Right lobe of liver (tissue), 6 donors: ENCODE measurements at regions not wholly inside any gene's neighbourhood (a gene's known extent, or its start where the extent isn't known, plus 50 kb on each side); places are given as distances from the start of the nearest gene placed in this dataset.

Source experiments
- ATAC-seq, 4 donors: fragments of 200-7000 bp; cut with Tn5 transposase; one replicate each; pipeline ENCODE4 v1.9.1; 2020; ENCODE audit warnings: mild to moderate bottlenecking in 4 of 4, moderate library complexity in 4 of 4
- DNase-seq, 3 donors: peaks; one replicate each; pipeline ENCODE4 v3.0.0-alpha.2; 2020
- H3K27ac ChIP-seq, 3 donors: fragments of 200-600 bp; one replicate each; pipeline ENCODE4 v1.8.0; 2022
- H3K27me3 ChIP-seq, 2 donors: fragments of 200-600 bp; one replicate each; pipeline ENCODE4 v1.8.0; 2022
- H3K36me3 ChIP-seq, 4 donors: fragments of 200-600 bp; sonication (generic) in 1 of 4; one replicate each; pipeline versions ENCODE4 v1.5.1 to v1.8.0; 2017 to 2022; ENCODE audit warnings: control low read depth in 1 of 4
- H3K4me1 ChIP-seq, 4 donors: fragments of 200-600 bp; sonication (generic) in 1 of 4; one replicate each; pipeline versions ENCODE4 v1.5.1 to v1.8.0; 2017 to 2022; ENCODE audit warnings: control low read depth in 1 of 4
- H3K4me3 ChIP-seq, 3 donors: fragments of 200-600 bp; one replicate each; pipeline ENCODE4 v1.8.0; 2022
- H3K9me3 ChIP-seq, 4 donors: fragments of 200-600 bp; sonication (generic) in 1 of 4; one replicate each; pipeline versions ENCODE4 v1.5.1 to v1.8.0; 2017 to 2022; ENCODE audit warnings: control low read depth in 1 of 4
- POLR2A ChIP-seq: fragments of 450-650 bp; IDR thresholded peaks from one replicate; pipeline ENCODE4 v1.6.1; 2017; ENCODE audit warnings: antibody characterized with exemption, mild to moderate bottlenecking
- WGBS: methylation state at CpG from one replicate; pipeline ENCODE4 v1.1.6; 2018; ENCODE audit warnings: low coverage, low lambda C conversion rate; ENCODE audit not compliant: insufficient coverage; ENCODE audit errors: missing lambda C conversion rate; 5-methylcytosine and 5-hydroxymethylcytosine counted together
- intact Hi-C, 2 donors: fragments of 100-400 bp; cut with DNase I; formaldehyde crosslinking; loops; one replicate each; pipeline versions ENCODE4 v1.11.2 to v1.14.1; 2022
- TF ChIP-seq, protein P1 (sequence below), 4 donors: fragments of 200-600 bp in 3 of 4; fragments of 450-650 bp in 1 of 4; IDR thresholded peaks; one replicate each; pipeline versions ENCODE4 v1.5.1 to v1.8.0; 2016 to 2022; ENCODE audit warnings: antibody characterized with exemption in 4 of 4, mild to moderate bottlenecking in 2 of 4
- donor health status: DM: no; HTN: yes; CAD: no.
- donor health status: DM: no; HTN: no; CAD: no.
- donor health status: DM: no; HTN: no; CAD: no.
- donor health status: DM: no; HTN: yes; CAD: no.
- donor health status: DM: no; HTN: yes; CAD: no.

DNA sequence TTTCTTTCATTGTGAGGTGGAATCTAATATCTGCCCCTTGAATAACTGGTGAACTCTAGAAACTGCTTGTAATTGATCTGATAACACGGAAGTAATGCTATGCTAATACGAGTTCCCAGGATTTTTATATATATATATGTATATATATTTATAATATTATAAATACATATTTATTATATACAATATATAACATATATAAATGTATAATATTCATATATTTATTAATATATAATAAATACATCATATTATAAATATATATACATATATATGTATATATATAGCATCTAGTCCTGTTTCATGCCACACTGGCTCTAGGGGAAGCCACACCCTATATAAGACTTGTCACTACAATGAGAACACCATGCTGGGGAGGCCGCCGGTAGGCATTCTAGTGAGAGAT, 156.7 kb upstream of the CDH19 start:
- 70% methylated on average over 4 of the region's 4 CpGs for WGBS
- TF ChIP-seq, protein P1, sequence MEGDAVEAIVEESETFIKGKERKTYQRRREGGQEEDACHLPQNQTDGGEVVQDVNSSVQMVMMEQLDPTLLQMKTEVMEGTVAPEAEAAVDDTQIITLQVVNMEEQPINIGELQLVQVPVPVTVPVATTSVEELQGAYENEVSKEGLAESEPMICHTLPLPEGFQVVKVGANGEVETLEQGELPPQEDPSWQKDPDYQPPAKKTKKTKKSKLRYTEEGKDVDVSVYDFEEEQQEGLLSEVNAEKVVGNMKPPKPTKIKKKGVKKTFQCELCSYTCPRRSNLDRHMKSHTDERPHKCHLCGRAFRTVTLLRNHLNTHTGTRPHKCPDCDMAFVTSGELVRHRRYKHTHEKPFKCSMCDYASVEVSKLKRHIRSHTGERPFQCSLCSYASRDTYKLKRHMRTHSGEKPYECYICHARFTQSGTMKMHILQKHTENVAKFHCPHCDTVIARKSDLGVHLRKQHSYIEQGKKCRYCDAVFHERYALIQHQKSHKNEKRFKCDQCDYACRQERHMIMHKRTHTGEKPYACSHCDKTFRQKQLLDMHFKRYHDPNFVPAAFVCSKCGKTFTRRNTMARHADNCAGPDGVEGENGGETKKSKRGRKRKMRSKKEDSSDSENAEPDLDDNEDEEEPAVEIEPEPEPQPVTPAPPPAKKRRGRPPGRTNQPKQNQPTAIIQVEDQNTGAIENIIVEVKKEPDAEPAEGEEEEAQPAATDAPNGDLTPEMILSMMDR (IDR thresholded peaks at IDR 0.05) = no peak
- no peak for TF ChIP-seq POLR2A
- intact Hi-C loops = no loop called here
- Histone ChIP-seq H3K27ac (no peak overlapping the region), H3K4me1 (no peaks in the 10 kb centered on the region), H3K36me3 (no peaks in the 10 kb centered on the region), H3K9me3 (no peaks in the 10 kb centered on the region), H3K27me3 (no peaks in the 10 kb centered on the region), H3K4me3 (no peak overlapping the region)
- DNase-seq = no peak
- no peak for ATAC-seq

DNA sequence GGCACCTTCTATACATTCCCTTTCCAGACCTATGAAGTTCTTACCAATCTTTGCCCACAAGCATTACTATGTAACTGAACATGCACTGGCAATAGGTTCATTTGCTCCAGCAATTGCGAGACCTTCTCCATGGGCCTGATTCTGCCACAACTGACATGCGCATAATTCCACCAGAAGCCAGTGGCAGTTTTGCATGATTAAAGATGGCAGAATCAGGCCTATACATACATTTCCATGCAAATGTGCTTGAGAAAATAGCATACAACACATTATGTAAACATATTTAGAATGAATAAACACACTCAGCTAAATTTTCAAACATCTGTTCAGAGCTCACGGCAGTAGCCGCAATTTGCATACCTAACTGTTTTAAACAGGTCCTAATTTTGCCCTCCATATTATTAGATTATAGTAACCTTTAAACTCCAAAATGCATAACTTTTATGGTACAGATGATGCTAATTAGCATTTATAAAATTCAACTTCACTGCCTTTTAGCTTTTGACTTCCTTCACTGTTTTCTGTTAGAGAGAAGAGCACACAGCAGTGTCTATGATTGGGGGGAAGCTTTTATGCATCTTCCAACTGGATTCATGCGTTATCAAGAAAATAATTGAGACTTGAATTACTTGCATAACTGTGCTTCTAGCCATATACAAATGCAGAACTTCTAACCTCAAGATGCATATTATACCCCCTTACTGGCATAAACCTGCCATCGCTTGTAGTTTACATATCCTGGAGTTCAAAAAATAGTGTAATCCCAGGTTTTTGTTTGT, 155.3 kb upstream of the CDH19 start:
- H3K27ac ChIP-seq = no peak overlapping the region
- intact Hi-C loops = no loop called here
- TF ChIP-seq, protein P1 (IDR thresholded peaks at IDR 0.05) = no peak
- no peak for TF ChIP-seq POLR2A
- DNase-seq (no peak), ATAC-seq (no peak)
- H3K27me3 ChIP-seq = no peaks in the 10 kb centered on the region
- no peaks in the 10 kb centered on the region for H3K4me1 ChIP-seq
- no peaks in the 10 kb centered on the region for H3K36me3 ChIP-seq
- 84% methylated on average over 6 of the region's 6 CpGs for WGBS
- no peaks in the 10 kb centered on the region for H3K9me3 ChIP-seq
- no peak overlapping the region for H3K4me3 ChIP-seq

DNA sequence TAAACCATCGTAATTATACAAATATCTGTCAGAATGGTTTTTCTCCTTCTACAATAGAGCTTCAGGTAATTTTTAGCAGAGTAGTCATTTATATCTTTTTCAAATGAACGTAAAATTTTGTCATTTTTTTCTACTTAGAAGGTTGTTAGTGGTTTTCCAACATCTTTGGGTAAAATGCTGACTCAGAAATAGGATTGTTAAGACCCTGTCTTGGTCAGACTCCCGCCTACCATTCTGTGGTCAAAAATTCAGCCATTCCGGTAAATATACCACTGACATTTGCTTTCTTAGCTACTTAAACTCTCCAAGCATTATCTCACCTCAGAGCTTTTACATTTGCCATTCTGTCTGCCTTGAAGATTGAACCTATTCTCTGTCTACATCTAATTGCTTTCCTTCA, 154.1 kb upstream of the CDH19 start:
- Histone ChIP-seq H3K36me3 (no peaks in the 10 kb centered on the region), H3K4me1 (no peaks in the 10 kb centered on the region), H3K9me3 (no peaks in the 10 kb centered on the region), H3K27me3 (no peaks in the 10 kb centered on the region), H3K27ac (no peak overlapping the region), H3K4me3 (no peak overlapping the region)
- no peak for TF ChIP-seq POLR2A
- TF ChIP-seq, protein P1 (IDR thresholded peaks at IDR 0.05) = no peak
- WGBS = 71% methylated on average over 4 of the region's 4 CpGs
- ATAC-seq (no peak), DNase-seq (no peak)
- intact Hi-C loops = no loop called here

DNA sequence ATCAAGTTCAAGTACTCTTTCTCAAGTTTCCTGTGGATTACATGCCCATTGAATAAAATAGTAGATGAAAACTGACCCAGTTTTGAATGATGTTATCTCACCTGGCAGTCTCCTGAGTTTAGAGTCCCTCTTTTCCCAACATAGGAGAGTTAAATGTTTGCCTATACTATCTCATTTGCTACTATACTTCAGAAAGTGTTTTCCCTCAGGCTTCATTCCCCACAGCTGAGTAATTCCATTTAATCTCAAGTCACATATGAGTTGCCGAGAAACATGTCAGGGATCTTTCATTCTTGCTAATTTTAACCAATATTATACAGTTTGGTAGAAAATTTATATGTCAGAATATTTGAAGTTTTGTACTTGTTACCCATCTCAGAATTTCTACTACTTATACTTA, 150.4 kb upstream of the CDH19 start:
- 70% methylated on average over 1 of the region's 1 CpG for WGBS
- no peaks in the 10 kb centered on the region for H3K4me1 ChIP-seq
- no peak overlapping the region for H3K4me3 ChIP-seq
- H3K27me3 ChIP-seq = no peaks in the 10 kb centered on the region
- no peaks in the 10 kb centered on the region for H3K36me3 ChIP-seq
- no peaks in the 10 kb centered on the region for H3K9me3 ChIP-seq
- TF ChIP-seq, protein P1 (IDR thresholded peaks at IDR 0.05) = no peak
- TF ChIP-seq POLR2A = no peak
- no peak overlapping the region for H3K27ac ChIP-seq
- DNase-seq = no peak
- intact Hi-C loops = no loop called here
- no peak for ATAC-seq
